ENCODE measurements at regions not wholly inside any gene's neighbourhood (a gene's known extent, or its start where the extent isn't known, plus 50 kb on each side); places are given as distances from the start of the nearest gene placed in this dataset.

GRCh38 chr15:85947021-85947420, 132.7 kb upstream of the AGBL1 start:
- no peak for TF ChIP-seq CTCF (IDR thresholded peaks at IDR 0.05; ENCODE audit: low read depth, low read length)
- TF ChIP-seq, protein P1, sequence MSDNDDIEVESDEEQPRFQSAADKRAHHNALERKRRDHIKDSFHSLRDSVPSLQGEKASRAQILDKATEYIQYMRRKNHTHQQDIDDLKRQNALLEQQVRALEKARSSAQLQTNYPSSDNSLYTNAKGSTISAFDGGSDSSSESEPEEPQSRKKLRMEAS (IDR thresholded peaks at IDR 0.05; ENCODE audit: low read depth, low read length): no peak
- no peak for TF ChIP-seq POLR2A (IDR thresholded peaks at IDR 0.05; ENCODE audit: extremely low read depth, insufficient read length)
